ENCODE measurements at regions not wholly inside any gene's neighbourhood (a gene's known extent, or its start where the extent isn't known, plus 50 kb on each side); places are given as distances from the start of the nearest gene placed in this dataset.
A peak's percentile ranks its signal among the peaks of the same experiment; 100 is the strongest.

DNA sequence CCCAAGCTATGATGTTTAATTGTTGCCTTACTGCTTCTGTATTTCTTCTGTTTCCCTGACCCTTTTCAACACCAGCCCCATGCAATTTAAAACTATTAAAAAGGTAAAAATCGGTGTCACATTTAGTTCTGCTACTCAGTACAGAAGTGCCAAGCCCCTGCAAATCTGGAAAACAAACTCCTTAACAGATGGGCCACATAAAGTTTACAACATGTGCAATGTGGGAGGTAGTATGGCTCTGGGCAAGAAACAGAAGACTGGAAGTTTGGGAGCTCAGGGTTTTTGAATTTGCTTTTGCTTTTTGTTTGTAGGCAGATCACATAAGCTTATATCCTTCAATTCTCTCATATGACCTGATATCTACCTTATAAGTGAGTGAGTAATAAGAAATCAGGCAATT is 404.0 kb upstream of the ATP2B1 start:
- no peak for DNase-seq

DNA sequence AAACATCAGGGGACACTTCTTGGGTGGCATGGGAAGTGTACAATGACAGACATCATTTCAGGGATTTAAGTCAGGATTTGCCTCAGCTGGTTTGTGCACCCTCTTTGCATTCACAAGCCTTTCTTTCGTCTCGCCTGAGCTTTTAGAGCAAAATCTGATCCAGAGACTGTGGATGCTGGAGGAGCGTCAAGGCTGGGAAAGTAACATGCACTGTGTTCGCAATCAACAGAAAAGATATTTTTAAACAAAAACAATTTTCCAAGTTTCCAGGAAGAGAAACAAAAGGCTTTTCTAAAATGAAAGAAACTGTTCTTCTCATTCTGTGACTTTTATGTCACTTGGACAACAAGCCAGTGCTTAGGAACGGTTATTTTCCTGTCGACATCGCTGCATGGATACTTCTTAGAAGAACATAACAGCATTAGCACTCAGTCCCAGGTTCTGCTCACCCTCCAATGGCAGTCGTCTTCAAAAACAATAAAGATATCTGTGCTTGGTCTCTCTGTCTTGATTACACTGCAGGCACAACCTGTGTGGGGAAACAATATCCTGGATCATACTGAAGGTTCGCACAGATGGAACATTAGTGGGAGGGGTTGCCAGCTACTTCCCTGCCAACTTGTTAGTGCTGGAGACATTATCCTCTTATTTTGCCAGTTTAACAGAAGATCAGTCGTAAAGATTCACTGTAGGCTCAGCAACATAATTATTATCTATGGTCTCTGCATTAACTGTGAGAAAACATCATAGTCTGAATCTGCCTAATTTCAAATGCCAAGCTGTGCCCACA is 403.3 kb upstream of the ATP2B1 start:
- DNase-seq, result no peak

DNA sequence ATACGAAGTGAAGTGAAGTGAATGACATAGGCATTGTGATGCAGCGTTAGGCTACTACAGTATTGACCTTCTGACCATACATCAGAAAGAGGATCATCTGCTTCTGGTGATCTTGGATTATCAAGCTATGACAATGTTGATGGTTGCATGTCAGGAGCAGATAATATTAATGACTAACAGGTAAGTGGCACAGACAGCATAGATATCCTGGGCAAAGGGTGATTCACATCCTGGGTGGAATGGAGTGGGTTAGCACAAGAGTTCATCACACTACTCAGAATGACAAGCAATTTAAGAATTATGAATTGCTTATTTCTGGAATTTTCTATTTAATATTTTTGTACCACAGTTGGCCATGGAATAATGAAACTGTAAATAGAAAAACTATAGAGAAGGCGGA is 397.9 kb upstream of the ATP2B1 start:
- DNase-seq, result peak; percentile 13

DNA sequence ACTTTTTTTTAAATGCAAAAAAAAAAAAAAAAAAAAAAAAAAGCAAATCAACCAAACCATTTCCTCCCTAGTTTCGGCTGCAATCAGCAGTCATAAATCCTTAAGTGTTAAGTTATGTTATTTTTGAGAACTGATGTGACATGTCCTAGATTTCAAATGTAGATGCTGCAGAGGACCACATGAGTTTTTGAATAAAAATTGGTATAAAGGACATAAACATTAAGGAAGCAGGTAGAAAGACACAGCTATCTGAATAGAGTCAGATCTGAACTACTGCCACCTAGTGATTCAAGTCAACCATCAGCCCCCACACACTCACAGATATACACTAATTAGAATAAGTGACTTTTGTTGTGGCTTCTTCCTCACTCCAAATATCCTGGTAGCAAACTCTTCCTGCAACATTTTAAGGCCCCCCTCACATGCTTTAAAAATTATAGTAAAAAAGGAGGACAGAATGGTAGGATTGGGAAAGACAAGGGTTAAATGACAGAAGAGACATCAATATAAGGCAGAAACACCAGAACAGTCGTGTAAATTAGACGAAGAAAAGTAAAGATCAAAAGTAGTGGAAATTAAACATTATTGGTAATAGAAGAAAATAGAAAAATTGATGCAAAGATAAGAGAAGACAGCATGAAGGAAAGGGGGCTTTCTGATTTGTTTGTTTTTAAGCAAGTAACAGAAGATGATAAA is 394.5 kb upstream of the ATP2B1 start:
- peak; percentile 31 for DNase-seq

DNA sequence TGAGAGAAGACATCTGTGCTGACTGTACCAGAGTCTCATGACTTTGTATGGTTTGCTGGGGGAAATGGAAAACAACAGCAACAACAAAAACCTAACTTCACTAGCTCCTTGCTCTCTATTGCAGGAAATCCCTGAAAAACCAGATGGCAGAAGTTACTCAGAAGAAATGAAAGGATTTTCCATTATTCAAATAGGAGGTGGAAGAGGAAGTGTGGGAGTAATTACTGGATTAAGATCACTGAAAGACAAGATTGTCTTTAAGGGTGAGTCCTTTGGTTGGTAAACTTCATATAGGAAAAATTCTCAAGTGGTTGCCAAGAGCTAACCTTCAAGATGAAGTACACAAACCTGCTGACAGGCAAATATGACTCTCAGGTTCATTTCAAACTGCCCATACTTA is 391.9 kb upstream of the ATP2B1 start:
- DNase-seq, result no peak

DNA sequence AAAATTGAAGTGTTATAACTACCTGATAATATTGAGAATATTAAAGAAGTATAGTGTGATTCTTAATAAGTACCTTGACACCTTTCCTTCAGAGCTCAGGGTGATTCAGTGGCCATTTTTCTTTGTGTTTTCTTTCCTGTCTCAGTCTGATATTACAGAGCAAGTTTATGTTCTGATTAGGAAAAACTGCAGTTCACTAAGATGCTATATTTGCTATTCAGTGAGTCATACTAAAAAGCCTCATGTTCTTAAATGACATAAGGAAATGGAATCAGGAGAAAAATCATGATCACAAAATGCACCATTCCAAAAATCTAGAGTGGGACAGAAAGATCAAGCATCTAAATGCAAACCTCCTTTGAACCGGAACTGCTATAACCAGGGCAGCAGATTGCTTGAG is 390.6 kb upstream of the ATP2B1 start:
- DNase-seq, result no peak

DNA sequence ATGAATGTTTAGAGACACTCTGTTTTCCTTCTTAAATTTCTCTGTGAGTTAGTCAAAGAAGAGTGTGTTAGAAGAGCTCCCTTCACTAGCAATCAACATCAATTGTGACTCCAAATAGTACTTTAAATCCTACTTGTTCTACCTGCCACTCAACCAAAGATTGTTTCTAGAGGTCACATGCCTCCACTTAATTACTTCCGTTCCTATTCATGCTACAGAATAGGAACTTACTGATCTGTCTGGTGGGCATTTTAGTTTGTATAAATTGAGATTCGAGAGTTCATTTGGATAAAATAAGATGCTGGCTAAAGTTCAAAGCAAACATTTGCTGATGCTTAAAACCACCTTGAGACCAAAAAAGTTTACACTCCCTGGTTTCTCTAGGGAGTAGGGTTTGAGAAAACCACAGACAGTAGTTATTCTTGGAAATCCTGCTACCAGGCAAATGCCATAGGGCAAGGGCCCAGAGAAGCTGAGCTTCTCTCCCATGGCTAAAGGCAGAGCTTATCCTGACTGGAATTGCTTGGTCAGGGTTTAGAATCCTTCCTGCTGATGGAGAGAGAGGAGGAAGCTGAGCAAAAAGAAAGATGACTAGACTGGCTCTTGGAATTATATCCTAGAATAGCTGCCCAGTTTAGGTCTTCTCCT is 389.6 kb upstream of the ATP2B1 start:
- DNase-seq, result no peak

DNA sequence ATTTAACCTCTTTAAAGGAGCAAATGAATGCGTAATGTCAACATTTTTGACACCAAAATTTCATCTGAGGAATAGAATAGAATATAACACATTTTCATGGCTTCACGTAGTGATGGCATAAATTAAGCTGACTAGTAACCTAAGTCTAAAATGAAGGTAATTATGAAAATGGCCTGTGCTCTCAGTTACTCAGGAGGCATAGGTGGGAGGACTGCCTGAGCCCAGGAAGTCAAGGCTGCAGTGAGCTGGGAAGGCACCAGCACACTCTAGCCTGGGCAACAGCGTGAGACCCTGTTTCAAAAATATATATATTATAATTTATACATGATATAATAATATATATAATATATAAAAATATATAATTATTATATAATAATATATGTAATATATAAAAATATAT is 383.2 kb upstream of the ATP2B1 start:
- no peak for DNase-seq

DNA sequence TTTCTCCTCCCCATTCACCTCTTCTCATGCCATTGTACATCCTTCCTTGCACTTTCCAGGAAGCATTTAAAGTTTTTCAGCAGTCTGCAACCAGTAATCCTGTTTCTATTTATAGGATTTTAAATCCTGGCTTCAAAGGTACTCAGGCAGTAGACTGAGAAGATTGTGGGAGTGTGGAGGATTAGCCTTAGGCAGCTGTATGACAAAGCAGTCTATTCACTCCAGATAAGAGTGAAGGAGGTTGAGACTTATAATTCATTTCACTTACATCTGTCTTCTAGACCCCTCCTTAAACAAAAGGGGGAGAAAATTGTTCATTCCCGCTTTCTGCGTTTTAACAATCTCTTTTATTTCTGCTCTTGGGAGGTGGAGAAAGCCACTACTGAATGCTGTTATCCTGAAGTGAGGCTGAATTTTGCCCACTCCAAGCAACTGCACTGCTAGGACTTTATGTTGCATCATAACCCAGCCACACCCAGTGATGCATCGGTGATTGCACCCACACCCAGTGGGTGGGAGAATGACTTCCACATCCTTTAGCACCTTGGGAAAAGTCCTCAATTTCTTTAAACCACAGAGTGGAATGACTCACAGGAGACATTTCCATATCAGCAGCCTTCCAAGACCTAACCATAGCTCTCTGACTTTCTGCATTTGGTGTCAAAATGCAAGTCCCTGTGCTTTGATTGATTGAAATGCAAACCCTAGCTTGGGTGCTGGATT is 382.5 kb upstream of the ATP2B1 start:
- peak; percentile 76 for DNase-seq

DNA sequence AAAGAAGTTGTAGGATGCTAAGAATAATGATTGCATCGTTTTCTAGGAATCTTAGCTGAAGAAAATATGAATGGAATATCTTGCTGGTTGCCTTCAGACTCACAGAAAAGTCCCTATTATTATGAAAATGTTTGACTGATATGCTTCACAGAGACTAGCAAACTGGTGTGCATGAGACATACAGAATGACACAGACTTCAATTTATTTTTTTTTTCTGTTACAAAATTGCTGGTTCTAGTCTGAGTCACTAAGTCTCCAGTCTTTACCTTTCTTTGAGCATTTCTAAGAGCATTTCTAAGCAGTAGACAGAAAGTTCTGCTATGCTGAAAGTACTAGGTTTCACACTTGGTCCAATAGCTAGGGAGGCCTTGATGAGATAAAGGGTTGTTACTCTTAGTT is 377.6 kb upstream of the ATP2B1 start:
- peak; percentile 12 for DNase-seq

DNA sequence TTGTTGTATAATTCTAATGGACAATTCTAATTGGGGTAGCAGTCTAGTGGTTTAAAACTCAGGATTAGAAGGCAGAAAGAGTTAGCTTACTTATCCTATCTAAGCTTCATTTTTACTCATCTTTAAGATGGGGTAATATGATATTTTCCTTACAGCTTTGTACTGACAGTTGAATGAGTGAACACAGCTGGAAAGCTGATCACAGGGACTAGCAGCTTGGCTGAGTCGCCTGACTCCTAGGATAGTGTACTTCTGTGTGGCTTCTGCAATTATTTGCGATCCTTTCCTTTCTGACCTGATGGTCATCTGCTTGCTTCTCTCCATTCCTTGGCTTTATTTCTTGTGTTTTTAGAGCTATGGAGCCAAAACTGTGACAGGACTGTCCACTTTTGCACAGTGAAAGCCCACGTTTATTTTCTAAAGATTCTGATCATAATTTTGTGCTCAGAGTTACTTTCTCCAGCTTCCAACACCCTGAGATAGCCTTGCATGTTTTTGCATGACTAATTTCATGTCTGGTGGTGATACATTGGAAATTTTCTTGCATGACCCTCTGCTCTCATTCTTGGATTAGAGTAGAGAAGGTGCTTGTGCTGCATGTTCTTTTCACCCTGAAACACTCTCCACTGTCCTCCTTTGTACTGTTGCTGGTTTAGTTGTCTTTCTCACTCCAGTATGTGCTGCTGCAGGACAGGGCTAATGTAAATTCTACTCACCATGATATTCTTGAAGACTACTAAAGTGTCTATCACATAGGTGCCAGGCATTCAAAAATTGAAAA is 377.0 kb upstream of the ATP2B1 start:
- DNase-seq, result no peak

DNA sequence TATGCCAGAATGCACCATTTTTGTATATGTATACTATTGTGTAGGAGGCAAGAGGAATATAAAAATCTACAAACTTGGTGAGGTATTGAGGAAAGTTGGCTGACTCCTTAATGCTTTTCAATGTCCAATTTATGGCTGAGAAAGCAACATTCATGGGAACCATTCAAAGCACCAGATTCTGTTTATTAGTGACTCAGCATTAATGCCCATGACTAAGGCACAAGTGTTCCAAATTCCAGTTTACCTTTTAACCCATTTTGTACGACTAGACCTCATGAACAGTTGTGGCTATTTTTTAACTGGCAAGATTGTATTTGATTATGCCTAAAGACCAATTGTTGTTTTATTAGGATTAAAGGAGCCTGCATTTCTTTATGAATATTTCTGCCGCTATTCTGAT is 375.4 kb upstream of the ATP2B1 start:
- no peak for DNase-seq

DNA sequence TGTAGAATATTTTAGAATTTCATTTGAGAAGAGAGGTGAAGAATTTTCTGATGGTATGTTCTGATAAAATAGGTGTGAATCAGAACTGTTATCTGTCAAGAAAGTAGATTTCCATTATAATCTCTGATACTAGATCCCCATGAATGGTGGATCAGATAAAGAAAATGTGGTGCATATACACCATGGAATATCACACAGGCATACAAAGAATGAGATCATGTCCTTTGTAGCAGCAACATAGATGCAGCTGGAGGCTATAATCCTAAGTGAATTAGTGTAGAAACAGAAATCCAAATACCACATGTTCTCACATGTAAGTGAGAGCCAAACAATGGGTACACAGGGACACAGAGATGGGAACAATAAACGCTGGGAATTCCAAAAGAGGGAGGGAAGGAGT is 372.0 kb upstream of the ATP2B1 start:
- DNase-seq, result no peak

DNA sequence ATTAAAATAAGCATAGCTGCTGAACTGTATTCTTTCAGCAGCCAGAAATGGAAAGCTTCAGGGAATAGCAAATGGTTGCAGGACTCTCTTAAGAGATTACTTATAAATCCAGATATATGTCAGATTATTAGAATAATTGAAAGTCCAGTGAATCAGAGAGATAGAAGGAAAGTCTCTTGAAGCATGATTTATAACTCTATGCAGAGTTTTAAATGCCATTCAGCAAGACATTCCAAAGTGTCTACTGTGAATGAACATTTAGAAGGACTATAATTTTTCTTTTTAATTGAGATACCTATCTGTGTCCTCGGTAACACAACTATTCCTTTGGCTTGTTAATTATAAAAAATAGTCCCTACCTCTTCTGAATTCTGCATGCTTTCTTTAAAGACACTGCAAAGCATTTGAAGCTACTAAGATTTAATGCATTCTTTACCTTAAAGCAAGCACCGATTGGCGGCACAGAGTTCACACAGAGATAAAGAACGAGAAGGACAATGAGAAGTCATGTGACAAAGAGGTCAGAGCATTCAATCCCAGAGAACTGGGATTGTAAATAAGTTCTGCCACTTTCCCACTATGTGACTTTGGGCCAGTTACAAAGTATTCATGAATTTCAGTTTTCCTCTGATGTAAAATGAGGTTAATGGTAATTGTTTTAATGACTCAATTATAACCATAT is 371.0 kb upstream of the ATP2B1 start:
- no peak for DNase-seq

DNA sequence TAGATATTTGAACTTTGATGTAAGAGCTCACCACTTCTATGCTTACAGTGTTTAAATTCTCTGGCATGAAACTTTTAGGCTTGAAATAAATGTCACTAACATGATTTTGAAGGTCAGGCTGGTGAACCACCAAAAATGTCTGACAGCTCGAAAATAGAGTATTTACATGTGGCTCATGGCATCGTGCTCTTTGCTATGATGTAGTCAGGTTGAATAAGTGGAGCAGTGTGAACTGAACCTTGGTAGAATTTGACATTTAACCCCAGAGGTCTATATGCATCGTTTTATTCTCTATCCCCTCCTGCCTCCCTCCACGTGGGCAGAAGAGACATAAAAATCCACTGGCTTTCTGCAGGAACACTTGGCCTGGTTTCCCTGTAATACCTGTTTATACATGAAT is 369.7 kb upstream of the ATP2B1 start:
- no peak for DNase-seq

DNA sequence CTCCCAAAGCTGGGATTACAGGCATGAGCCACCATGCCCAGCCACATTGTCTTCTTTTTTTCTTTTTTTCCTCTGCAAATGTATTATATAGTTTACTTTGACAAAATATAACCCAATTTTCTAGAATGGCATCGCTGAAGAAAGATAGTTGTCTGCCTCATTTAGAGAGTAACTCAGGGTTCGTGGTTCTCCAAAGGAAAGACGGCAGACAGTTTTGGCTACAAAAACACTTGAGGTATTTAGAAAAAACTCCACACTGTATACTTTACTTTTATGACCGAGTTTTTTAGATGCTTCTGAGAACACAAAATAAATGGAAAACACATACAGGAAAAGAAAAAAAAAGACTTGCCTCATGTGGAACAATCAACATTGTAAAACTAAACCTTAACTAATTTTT is 369.1 kb upstream of the ATP2B1 start:
- DNase-seq, result no peak

DNA sequence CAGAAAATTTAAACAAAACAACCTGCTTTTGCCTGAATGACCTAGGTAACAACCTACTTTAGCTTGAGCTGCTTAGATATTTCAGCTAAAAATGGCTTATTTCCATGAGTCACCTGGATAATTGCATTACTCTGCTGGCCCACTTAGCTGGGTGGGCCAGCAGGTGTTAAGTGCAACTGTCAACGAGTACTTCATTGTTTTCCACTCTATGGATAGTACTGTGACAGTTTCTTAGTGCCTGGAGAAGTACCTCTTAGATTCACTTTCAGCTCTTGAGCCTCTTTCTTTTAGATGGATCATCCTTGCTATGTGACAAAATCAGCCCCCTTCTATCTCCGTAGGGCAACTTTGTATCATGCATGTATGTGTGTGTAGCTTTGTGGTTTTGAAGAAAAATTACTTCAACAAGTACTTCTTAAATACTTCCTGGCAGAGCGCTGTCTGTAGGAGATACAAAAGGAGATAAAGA is 368.2 kb upstream of the ATP2B1 start:
- no peak for DNase-seq

DNA sequence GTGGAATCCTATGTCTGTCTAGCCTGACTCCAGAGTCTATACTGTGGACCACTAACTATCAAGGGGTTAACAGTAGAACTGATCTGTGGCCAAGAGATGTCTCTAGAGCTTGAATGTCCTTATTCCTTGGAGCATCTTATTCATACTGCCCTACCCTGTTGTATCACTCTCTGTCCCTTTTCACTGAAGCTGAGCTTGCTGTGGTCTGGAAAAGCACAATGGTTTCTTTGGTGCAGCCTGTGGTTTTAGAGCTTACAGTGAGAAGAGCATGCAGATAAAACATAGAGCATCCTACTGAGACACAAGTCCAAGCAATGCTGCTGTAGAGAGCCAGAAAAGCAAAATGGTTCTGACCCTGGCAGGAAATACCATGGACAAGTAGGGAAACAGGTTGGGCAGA is 367.0 kb upstream of the ATP2B1 start:
- no peak for DNase-seq

DNA sequence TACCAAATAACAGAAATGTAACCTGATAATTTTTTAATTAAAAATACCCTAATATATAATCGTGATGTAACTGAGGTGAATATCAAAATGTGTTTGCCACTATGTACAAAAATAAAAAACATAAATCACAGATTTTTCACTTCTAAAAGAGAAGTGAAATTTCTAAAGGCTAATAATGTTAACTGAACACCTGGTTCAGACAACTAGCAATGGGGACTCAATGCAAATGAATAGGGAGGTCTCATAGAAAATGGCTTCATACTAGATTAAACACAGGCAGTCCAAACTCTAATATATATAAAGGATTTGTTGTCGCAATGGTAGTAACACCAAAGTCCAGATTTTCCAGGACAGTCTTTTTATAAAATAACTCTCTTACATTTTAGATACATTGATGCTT is 365.4 kb upstream of the ATP2B1 start:
- no peak for DNase-seq

DNA sequence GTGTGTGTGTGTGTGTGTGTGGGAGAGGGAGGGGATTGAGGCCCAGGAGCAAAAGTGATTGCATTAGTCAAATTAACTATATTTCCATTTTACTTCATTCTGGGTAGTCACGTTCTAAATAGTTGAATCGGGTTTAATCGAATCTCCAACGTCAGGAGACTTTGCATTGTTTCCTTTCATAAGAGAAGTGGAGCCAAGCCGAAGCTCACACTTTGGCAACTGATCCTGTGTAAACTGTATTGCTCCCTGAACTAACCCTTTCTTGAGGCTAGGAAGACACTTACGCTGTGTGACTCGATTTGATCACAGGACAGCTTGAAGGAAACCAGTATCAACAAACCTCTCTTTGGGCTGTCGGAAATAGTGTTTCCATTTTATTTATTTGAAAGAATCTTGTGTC is 363.4 kb upstream of the ATP2B1 start:
- DNase-seq, result no peak

DNA sequence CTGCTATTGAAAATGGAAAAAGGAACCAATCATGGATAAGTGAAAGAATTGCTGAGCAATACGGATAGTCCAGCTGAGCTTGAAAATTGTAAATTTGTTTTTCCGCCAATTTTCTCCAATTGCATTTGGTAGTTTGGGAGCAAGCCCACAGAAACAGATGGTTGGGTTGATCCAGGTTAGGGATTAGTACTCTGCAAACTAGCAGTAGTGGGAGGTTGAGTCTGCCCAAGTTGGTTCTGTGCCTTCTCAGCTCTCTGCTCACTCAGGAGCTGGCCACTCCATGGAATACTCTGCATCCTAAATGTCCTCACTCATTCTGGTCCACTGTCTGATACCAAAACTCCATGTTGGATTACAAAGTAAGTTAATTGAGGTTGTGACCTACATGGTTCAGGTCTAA is 361.1 kb upstream of the ATP2B1 start:
- DNase-seq, result no peak

DNA sequence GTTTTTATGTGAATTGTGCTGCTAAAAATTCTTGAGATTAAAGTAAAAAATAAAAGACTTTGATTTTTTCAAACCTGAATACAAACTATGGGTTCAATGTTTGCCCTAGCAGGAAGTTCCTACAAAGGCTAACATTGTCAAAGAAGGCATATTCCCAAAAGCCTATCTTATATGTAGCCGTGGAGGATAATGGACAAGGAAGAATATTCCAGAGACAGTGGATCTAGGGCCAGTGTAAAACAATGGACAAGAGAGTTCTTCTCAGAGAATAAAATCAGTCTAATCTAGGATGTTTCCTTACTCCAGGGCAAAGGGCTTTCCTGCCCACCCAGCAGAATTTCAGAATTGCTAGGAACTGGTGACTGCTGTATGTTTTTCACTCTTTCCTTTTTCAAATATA is 359.2 kb upstream of the ATP2B1 start:
- no peak for DNase-seq
